Upper lobe of left lung (tissue), 4 donors: ENCODE measurements at regions not wholly inside any gene's neighbourhood (a gene's known extent, or its start where the extent isn't known, plus 50 kb on each side); places are given as distances from the start of the nearest gene placed in this dataset.

ENCODE experiments used
- EP300 ChIP-seq, 4 donors: sonication (generic); formaldehyde crosslinking; IDR thresholded peaks; one replicate each; pipeline ENCODE4 v1.5.1; 2017; ENCODE audit warnings: antibody characterized with exemption in 4 of 4, control low read depth in 2 of 4
- POLR2A ChIP-seq, 4 donors: fragments of 450-650 bp; IDR thresholded peaks; one replicate each; pipeline ENCODE4 v1.5.1; 2016 to 2017; ENCODE audit warnings: antibody characterized with exemption in 4 of 4, mild to moderate bottlenecking in 2 of 4
- POLR2AphosphoS5 ChIP-seq, 2 donors: sonication (generic); formaldehyde crosslinking; IDR thresholded peaks; one replicate each; pipeline ENCODE4 v1.5.1; 2017; ENCODE audit warnings: antibody characterized with exemption in 2 of 2
- TF ChIP-seq, protein P1 (sequence below), 6 experiments: fragments of 450-650 bp in 4 of 6; fragments of 200-600 bp in 2 of 6; sonication (generic) in 2 of 6; IDR thresholded peaks; one replicate each; pipeline ENCODE4 v1.5.1; 2016 to 2019; ENCODE audit warnings: antibody characterized with exemption in 6 of 6

DNA sequence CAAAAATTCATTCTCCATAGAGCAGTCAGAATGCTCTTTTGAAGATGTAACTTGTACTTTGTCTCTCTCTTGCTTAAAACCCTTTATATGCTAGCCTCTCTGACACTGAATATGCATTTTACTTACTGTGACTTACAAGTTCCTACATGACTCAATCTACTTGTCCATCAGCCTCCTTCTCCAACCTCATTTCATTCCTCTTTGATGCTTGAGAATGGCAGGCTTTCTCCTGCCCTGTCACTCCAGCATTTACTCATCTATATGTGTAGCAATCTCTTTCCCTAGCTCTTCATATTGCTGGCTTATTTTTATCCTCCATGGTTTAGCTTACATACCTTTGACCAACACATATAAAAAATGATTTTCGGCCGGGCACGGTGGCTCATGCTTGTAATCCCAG lies 561.9 kb downstream of the CCER1 start:
- TF ChIP-seq, protein P1, sequence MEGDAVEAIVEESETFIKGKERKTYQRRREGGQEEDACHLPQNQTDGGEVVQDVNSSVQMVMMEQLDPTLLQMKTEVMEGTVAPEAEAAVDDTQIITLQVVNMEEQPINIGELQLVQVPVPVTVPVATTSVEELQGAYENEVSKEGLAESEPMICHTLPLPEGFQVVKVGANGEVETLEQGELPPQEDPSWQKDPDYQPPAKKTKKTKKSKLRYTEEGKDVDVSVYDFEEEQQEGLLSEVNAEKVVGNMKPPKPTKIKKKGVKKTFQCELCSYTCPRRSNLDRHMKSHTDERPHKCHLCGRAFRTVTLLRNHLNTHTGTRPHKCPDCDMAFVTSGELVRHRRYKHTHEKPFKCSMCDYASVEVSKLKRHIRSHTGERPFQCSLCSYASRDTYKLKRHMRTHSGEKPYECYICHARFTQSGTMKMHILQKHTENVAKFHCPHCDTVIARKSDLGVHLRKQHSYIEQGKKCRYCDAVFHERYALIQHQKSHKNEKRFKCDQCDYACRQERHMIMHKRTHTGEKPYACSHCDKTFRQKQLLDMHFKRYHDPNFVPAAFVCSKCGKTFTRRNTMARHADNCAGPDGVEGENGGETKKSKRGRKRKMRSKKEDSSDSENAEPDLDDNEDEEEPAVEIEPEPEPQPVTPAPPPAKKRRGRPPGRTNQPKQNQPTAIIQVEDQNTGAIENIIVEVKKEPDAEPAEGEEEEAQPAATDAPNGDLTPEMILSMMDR (IDR thresholded peaks at IDR 0.05): no peak
- no peak for TF ChIP-seq POLR2AphosphoS5 (IDR thresholded peaks at IDR 0.05)
- TF ChIP-seq EP300 (IDR thresholded peaks at IDR 0.05): no peak
- no peak for TF ChIP-seq POLR2A (IDR thresholded peaks at IDR 0.05)
